DMS153 treated with DMSO at 0.1 percent for 48 hours (cell line): ENCODE measurements at regions not wholly inside any gene's neighbourhood (a gene's known extent, or its start where the extent isn't known, plus 50 kb on each side); places are given as distances from the start of the nearest gene placed in this dataset.
"Not testable (repeated sequence)": the region's sequence is repeated elsewhere in the genome, so short reads cannot be mapped to it uniquely, and the experiment has no call there.

Experiments used
- DNase-seq: peaks from one replicate; lab custom pipeline; 2025; ENCODE audit not compliant: unreplicated experiment; lab: John Stamatoyannopoulos, UW

DNA sequence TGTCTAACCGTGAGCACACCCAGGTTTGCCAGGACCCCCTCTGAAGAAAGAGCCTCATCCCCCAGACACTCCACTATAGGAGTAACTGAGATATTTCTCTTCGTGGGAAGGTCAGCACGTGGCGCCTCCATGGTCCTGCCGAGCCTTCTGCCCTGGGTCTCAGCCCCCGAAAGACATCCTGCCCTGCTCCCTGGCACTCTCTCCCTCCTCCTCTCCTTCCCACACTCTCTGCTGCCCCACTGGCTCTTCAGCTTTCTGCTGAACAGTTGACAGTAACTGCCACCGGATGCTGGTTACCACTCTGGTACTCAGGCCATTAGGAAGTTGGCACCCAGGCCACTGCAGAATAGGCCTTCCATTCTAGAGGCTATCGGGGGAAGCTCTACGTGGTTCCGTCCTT is 185.2 kb downstream of the UACA start:
- no peak for DNase-seq

DNA sequence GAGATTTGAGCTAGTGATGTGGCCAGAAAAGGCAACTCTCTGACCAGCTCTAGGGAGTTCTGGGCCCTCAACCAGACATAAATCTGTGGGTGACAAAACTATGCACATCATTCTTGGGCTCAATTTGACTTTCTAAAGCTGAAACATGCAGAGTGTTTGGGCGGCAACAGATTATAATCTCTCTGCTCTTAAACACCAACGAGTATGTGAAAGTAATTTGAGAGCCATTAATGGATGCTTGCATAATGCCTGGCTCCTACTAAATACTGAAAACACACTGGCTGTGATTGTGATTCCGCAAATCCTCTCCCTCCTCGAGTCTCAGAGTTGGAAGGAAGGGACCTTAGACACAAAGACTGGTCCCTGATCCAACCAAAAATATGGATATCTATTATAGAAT is 186.7 kb downstream of the UACA start:
- no peak for DNase-seq

DNA sequence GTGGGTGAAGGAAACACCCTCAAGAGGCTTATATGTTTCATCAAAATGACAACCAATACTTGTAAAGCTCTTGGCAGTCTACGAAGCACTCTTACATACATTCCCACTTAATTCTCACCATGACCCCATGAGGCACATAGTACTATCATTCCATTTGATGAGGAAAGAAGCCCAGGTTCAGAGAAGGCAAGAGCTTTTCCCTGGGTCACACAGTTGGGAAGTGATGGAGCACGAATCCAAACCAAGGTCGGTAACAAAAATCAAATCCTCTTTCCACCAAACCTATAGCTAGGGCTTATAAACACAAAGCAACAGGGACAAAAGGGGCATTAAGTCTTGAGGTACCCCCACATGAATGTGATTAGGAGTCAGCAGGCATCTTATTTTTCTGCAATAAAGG is 187.1 kb downstream of the UACA start:
- DNase-seq, result no peak

DNA sequence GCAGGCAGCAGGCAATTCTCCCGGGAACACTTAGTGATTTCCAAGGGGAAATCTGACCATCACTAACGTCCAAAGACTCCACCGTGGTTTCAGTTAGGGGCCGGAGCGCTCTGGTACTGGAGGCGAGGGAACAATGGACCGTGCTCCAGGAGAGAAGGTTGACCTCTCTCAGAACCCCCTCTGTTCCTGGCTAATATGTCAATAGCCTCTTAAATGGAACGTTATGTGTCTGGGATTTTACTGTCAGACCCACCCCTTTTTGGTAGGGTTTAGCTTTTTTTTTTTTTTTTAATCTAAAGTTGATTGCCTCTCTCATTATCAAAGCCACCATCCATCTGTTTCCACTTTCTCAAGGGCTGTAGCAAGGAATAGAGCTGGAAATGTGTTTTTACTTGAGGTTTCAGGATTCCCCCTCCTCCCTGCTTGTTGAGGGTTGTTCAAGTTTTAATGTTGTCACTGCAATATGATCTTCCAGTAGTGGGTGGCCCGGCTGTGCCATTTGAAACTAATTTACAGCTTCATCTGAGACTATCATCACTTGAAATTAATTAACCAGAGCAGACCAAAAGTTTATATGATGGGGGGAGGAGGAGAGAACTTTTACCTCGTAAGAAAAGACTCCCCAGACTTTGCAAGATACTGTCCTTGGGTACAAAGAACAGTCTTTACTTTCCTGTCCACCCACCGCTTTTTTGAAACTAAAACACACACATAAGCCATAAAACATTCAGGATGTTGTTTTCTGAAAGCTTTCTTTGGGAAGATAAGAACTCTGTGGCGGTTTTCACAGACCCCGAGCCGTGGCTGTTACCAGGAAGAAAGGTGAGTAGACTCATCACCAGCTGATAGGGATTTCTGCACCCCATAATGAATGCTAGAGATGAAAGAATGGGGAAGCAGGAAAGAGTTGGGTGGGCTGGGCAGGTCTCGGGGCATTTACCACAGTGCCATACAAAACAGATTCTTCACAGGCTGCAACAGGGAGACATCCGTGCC is 187.8 kb downstream of the UACA start:
- no peak for DNase-seq

DNA sequence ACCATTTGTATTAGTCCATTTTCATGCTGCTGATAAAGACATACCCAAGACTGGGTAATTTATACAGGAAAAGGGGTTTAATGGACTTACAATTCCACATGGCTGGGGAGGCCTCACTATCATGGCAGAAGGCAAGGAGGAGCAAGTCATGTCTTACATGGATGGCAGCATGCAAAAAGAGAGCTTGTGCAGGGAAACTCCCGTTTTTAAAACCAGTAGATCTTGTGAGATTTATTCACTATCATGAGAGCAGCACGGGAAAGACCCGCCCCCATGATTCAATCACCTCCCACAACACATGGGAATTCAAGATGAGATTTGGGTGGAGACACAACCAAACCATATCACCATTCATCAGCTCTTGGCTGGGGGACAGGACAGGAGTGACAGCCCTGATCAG is 189.0 kb downstream of the UACA start:
- DNase-seq, result not testable (repeated sequence)

DNA sequence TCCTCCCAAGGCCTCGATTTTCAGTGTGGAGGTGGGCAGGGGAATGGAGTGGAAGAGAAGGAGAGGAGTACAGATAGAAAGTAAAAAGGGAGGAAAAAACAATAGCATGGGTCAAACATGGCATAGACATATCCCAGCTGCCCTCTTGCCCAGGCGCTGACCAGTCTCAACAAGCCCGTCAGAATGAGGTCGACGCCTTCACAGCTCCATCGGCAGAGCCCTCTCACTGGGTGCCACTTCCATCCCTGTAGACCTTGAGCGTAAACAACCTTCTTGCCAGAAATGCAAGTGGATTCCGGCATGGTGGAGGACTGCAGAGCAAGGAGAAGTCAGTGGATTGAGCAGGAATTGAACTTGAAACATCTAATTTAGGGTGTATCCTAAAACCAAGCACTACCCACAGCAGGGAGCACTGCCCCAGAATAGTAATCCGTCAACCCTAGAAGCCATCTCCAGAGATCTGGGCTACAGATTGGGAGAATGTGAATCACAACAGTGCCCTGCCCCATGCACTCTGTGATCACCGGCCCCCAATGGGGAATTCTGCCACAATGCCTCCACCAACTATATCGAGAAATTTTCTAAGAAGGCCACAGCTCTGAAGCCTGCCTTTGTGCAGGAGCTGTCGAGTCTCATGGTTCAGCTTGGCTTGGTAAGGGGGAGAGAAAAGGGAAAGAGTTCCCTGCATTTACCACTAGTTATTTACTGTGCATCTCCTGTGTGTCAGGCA is 190.1 kb downstream of the UACA start:
- no peak for DNase-seq

DNA sequence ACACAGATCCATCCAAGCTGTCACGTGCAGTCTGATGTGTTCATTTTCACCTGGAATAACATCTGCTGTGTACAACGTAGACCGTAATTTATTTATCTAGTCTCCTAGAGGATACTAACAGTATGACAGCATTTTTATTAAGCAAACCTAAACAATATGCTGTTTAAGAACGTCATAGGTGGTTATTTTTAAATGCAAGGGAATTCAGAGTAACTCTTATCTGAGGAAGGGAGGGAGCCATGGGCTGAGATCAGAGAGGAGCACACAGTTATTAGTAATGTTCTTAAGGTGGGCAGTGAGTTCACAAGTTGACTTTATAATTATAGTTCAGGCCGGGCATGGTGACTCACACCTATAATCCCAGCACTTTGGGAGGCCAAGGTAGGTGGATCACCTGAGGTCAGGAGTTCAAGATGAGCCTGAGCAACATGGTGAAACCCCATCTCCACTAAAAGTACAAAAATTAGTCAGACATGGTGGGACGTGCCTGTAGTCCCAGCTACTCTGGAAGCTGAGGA is 193.6 kb downstream of the UACA start:
- no peak for DNase-seq

DNA sequence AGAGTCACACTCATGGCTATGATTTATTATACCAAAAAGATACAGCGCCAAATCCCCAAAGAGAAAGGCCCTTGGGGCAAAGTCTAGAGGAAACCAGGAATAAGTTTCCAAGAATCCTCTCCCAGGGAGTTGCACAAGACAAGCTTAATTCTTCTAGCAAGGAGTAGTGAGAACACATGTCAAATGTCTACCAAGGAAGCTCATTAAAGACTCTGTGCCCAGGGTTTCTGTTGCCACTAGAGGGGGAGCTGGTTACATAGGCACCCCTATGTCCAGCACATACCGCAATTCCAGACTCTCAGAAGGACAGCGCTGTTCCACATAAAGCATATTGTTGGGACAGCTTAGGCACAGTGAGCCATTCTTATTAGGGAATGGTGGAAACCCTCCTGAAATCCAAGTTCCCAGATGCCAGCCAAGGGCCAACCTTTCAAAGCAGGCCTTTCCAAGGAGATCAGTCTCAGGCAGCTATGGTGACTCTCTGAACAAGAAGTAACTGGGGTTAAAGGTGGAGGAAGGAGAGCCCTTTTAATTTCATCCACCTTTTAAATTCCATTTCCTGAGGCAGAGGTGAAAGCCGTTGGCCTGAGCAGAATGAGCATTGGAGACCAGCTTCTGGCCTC is 194.2 kb downstream of the UACA start:
- no peak for DNase-seq

DNA sequence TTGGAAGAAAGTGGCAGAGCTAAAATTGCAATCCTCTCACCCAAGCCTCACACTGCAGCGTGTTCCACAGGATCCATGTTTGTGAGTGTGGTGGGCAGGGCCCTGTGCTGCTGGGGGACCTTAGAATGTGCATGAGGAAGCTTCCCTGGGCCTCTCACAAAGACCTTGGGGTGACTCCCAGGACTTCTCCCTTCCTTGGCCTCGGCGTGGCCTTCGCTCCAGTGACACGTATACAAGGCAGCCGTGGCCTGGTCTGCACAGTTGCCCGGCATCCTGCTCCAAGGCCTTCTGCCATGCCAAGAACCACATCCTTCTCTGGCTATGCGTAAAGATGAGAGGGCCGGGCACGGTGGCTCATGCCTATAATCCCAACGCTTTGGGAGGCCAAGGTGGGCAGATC is 196.4 kb downstream of the UACA start:
- no peak for DNase-seq

DNA sequence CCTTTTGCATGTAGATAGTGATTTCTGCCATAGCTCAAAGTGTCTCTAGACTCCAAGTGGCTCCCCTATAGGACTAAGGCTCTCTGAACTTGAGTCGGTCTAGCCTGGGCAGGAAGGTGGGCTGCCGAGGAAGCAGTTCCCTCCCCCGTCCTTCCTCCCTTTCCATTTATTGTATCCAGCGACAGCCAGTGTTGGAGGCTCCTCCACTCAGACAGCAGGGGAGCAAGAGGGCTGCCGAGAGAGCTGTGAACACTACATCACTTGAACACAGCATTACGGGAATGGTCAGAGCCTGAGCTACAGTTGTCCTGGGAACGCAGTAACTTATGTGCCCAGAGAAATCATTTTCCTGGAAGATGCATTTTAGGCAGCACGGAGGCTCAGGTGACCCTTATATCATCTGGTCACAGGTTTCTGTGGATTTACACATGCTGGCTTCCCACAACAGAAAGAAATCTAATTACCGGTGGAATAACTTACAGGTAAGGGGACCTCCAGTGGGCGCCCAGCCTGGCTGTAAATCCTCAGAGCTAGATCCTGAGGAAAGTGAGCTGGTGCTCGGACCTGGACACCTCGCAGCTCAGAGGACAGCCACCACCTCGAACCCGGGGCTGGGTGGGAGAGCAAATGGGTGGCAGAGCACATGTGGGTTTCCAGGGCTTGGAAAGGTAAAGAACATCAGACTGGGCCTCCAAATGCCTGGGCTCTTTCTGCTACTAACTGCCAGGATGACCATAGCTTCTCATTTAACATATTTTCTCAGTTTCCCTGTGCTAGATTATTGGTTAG is 197.1 kb downstream of the UACA start:
- DNase-seq, result no peak

DNA sequence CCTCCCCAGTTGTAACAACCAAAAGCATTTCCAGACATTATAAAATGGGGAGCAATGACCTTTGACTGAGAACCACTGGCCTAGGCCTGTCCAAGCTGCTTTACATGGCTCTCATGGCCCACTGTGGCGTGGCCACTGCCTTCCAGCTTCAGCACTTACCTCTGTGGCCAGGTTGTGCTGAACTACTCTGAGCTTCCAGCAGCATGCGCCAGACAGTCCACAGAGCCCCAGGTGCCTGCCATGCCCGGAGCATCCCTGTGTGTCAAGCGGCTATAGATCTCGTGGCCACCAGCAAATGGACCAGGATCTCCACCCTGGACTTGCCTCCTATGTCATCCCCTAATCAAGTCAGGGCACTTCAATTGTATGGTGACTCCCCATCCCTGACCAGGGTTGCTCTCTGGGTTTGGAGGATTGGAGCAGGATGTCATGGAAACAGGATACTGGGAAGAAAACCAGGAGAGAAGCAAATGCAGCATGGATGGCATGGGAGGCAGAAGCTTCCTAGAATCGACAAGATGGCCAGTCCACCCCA is 199.7 kb downstream of the UACA start:
- DNase-seq, result no peak

DNA sequence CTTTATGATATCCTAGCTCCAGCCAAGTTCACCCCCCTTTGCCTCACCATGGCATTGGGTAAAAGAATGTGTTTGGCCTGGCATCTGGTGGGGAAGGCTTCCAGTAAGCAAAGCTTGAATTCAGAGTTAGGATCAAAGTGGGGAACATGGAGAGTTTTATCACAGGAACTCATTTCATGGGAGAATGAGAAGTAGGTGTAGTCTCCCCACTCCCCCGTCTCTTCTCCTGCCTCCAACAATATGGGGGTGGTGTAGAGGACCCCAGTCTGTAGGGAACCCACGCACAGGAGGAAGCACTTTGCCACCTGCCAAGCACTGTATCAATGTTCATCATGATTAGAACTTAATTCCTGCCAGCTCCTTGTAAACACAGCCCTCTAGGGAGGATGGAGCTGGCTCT is 200.5 kb downstream of the UACA start:
- DNase-seq, result no peak

DNA sequence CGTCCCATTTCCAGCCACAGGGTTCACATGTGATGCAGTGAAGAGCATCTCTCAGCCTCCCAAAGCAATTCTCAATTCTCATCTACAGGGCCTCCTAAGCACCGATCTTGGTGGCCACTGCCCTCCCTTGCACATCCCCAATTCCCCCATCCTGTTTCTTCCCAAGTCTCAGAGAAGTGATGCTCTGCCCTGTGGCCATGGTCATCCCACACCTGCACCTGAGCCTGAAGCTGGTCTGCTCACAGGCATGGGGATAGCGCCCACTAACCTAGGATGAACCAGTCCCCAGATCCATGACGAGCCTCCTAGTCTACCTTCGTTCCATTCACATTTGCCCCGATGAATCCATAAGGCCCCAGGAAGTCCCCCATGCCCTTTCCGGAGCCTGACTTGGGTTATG is 201.5 kb downstream of the UACA start:
- DNase-seq, result no peak

DNA sequence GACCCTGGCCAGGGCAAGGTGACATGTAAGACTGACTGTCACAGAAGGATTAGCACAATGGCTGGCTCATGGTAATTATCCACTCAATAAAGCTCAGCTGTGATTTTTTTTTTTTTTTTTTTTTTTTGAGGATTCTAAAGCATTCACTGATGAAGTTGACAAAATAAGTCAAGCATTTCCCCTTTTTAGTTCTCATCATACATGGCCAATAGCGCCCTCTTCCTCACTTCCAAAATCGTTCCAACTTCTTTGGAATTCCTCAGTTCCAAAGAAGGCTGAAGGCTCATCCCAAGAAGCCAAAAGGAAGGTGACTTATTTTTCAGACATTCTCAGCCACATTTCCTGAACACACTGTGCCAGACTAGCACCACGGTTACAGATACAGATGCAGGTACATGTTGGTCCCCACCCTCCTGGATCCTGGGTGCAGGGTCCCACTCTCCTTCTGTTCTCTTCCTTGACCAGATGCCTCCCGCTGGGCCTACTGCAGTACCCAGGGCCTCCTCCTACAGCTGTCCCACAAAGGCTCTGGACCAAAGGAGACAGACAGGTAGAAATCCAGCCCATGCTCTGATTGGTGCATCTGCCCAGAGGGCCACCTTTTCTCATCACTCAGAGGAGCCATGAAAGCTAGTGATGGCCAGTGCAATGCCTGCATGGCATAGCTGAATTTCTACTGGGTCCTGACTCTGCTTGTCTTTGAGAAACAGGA is 202.6 kb downstream of the UACA start:
- DNase-seq, result no peak

DNA sequence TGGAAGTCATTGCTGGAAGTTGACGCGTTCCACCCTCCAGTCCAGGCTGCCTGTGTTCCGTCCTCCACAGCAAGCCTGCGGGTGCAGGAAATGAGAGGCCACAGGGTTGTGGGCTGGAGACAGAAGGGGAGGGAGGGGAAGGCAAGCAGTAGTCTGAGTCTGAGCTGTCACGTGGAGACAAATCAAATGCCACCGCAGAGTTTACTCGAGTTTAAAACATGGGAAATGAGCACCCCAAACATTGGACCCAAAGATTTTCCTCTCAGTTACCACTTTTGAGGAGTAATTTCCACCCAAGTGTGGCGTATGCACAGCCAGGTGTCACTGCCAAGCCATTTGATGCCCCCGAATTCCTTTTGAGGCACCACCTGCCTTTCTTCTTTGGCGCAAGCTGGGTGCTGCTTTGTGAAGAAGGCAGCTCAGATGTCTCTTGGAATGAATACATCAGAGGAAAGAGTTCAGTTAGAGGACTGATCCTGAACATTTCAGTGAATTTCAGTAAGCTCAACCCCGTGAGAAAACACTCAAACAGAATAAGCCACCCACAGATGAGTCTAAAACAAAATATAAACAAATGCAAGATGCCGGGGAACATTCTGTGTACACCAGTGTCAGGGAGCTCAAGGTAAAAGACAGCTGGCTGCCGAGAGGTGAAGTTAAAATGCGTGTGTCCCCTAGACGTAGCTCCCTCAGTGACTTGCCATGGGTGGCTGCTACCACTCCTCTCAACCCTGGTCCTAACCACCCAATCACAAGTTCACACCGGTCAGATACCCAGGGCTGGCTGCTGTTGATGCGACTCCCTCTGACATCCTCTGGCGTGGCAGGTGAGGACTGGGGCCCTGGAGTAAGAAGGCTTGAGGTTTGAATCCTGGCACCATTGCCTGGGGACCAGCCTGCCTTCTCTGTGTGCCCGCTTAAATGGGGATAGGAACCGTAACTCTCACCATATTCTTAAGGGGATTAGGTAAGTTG is 203.8 kb downstream of the UACA start:
- no peak for DNase-seq

DNA sequence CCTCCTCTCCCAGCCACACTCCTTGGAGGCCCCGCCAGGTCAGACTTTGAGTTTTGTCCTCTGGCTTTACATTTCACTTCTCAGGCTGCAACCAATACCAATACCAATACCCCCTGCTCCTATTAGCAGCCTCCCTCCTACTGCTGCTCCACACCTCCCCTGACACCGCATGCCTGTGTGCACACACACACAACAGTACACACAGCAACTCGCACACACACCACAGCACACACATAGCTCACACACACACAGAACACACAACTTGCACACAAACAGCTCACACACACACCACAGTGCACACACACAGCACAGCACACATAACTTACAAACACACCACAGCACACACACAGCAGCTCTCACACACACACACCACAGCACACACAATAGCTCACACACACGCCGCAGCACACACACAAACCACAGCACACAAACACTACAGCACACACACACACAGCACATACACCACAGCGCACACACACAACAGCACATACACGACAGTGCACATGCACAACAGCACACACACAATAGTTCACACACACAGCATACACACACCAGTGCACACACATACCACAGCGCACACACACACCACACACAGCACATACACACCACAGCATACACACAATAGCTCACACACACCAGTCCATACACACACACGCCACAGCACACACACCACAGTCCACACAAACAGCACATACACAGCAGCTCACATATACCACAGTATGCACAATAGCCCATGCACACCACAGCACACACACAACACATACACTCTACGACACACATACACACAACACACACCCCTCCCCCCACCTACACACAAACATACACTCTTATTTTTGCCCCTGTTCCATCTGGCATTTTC is 204.7 kb downstream of the UACA start:
- DNase-seq, result no peak

DNA sequence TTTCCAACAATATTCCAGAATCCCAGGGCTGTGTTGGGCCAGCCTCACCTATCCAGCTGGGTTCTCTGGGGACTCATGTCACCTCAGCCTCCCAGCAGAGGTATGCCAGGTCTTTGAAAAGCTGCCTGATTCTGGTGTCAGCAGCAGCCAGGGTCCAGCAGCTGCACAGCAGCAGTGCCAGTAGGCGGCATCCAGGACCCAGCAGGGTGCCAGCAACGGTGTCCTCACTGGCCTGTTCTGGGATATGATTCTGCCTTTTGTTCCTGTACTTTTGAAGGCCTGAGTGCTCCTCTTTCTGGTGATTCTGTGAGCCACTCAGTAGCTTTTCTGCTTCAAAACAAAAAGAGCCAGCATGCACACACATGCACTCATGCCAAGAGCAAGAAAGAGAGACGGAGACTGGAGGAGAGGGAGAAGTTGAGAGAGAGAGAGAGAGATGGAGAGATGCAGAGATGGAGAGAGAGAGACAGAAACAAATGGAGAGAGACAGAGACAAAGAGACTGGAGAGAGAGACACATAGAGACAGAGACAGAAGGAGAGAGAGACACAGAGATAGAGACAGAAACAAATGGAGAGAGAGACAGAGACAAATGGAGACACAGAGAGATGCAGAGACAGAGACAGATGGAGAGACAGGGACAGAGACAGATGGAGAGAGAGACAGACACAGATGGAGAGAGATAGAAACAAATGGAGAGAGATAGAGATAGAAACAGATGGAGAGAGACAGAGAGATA is 205.7 kb downstream of the UACA start:
- DNase-seq, result no peak
